ENCODE measurements at regions not wholly inside any gene's neighbourhood (a gene's known extent, or its start where the extent isn't known, plus 50 kb on each side); places are given as distances from the start of the nearest gene placed in this dataset.
"Not testable (repeated sequence)": the region's sequence is repeated elsewhere in the genome, so short reads cannot be mapped to it uniquely, and the experiment has no call there.

DNA sequence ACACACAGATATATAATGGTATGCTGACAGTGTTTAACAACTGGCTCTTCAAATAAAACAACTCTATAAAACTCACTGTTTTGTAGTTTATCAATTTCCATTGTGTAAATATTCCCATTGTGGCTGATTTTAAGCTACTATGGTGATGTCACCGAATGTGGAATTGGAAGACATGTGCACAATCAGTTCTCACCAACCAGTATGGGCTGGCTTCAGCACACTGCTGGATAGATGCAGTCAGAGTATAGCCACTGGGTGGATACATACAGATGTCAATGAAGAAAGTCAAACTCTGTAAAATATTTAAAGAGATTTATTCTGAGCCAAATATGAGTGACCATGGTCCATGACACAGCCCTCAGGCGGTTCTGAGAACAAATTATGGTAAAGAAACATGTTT, 475.9 kb upstream of the SMARCA2 start:
- POLR2A ChIA-PET = no interaction called here
- no peak for DNase-seq (ENCODE audit: extremely low spot score)
- CTCF ChIA-PET = interaction anchor here (1.9 kb wide), 1 partner anchor 9 kb away, joined by 6 read pairs; no protein-coding TSS in a partner anchor
- TF ChIP-seq, protein P1, sequence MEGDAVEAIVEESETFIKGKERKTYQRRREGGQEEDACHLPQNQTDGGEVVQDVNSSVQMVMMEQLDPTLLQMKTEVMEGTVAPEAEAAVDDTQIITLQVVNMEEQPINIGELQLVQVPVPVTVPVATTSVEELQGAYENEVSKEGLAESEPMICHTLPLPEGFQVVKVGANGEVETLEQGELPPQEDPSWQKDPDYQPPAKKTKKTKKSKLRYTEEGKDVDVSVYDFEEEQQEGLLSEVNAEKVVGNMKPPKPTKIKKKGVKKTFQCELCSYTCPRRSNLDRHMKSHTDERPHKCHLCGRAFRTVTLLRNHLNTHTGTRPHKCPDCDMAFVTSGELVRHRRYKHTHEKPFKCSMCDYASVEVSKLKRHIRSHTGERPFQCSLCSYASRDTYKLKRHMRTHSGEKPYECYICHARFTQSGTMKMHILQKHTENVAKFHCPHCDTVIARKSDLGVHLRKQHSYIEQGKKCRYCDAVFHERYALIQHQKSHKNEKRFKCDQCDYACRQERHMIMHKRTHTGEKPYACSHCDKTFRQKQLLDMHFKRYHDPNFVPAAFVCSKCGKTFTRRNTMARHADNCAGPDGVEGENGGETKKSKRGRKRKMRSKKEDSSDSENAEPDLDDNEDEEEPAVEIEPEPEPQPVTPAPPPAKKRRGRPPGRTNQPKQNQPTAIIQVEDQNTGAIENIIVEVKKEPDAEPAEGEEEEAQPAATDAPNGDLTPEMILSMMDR (IDR thresholded peaks at IDR 0.05; ENCODE audit: control extremely low read depth, extremely low read depth, low read depth, missing control alignments) = no peak

DNA sequence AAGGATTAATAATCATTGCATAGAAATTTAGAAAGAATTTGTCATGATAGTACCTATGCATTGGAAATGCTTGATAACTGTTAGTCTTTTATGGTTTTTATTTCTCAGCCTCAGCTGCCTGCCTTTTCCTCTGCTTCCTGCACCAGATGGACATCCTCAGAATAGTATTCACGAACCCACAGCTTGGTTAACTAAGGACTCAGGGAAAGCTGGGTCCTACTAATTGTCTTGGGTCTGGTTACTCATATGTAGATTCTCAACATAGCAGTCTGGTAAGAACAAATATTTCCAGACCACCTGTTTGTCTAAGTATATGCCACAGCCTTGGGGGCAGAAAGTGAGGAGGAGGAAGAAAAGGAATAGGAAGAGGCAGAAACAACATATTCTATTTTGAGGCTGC, 464.5 kb upstream of the SMARCA2 start:
- DNase-seq (ENCODE audit: extremely low spot score) = no peak
- TF ChIP-seq, protein P1 (IDR thresholded peaks at IDR 0.05; ENCODE audit: control extremely low read depth, extremely low read depth, low read depth, missing control alignments) = no peak
- ChIA-PET POLR2A (no interaction called here), CTCF (interaction anchor here (1.7 kb wide), 1 partner anchor 13 kb away, joined by 4 read pairs; no protein-coding TSS in a partner anchor)

DNA sequence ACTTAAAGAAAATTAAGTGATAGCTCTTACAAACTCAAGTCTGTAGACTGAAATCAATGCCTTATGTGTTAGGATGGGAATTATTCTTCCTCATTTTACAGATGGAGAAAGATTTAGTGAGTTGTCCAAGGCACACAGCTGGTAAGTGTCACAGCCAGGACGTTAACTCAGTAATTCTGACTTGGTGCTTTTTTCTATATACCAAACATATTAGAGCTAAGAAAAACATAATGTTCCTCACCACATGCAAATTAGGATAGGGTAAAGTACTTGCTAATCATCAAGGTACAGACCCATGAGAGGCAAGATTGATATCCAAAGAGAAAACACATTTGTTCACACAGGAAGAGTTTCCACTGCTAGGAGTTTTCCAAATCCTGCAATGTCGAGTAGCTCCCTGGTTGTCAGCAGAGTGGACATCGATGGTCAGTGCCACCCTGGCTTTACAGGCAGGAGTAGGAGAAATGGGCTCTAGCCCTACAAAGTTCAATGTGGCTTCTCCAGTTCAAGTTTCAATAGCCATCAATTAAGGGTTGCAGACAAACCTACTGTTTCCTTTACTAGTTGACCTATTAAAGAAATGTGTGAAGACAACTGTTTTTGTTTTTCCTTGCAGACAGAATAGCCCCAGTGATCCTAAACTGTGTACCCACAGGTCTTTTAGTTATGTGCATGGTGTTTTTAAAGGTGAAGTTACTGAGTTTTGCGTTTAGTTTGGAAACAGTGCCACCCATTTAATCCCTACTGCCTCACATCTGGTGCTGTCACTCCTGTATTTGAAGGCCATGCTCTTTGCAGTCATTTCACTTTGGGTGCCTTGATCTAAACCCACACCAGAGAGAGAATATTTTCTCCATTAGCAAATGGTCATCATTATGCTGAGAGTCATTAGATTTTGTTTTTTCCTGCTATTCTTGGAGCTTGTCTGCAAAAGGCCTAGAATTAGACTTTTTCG, 460.8 kb upstream of the SMARCA2 start:
- POLR2A ChIA-PET = no interaction called here
- CTCF ChIA-PET = interaction anchor here (0.9 kb wide), 1 partner anchor 94 kb away, joined by 3 read pairs; no protein-coding TSS in a partner anchor
- no peak for DNase-seq (ENCODE audit: extremely low spot score)
- TF ChIP-seq, protein P1 (IDR thresholded peaks at IDR 0.05; ENCODE audit: control extremely low read depth, extremely low read depth, low read depth, missing control alignments) = no peak

DNA sequence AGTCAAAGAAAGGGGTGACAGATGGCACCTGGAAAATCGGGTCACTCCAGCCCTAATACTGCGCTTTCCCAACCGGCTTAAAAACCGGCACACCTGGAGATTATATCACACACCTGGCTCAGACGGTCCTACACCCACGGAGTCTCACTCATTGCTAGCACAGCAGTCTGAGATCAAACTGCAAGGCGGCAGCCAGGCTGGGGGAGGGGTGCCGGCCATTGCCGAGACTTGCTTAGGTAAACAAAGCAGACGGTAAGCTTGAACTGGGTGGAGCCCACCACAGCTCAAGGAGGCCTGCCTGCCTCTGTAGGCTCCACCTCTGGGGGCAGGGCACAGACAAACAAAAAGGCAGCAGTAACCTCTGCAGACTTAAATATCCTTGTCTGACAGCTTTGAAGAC, 456.5 kb upstream of the SMARCA2 start:
- CTCF ChIA-PET; DNase-seq (ENCODE audit: extremely low spot score); POLR2A ChIA-PET: not testable (repeated sequence)

DNA sequence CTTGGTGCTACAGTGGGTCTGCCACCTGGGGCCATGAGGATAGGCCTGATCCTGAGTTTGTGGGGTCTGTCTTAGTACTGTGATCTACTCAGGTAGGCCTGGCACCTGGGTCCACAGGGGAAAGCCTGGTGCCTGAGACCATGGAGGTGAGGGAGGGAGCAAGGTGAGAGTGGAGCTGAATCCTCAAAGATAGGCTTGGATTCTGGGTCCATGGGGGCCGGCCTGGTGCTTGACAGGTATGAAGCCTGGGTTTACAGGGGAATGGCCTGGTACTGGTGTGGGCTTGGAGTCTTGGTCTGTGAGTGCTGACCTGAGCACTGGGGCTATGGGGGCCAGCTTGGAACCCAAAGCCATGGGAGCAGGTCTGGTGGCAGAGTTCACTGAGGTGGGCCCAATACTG, 439.2 kb upstream of the SMARCA2 start:
- ChIA-PET POLR2A (no interaction called here), CTCF (interaction anchor here (2.2 kb wide), 1 partner anchor 33 kb away, joined by 5 read pairs; no protein-coding TSS in a partner anchor)
- TF ChIP-seq, protein P1 (IDR thresholded peaks at IDR 0.05; ENCODE audit: control extremely low read depth, extremely low read depth, low read depth, missing control alignments) = no peak
- no peak for DNase-seq (ENCODE audit: extremely low spot score)

DNA sequence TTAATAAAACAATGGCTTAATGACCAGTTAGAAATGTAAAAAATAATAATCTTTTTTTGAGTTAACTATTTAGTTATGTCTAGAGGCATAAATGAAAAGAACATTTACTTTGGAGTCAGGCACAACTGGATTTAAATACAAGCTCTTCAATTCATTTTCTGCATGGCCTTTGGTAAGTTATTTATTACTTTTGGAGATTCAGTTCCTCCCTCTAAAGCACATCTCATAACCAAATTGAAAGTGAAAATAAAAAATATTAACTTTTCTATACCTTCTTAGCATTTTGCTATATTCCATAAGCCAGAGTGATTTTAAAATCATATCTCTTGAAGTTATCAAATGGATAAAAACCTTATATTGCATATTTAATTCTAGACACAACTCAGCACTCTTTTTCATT, 434.9 kb upstream of the SMARCA2 start:
- POLR2A ChIA-PET = no interaction called here
- TF ChIP-seq, protein P1 (IDR thresholded peaks at IDR 0.05; ENCODE audit: control extremely low read depth, extremely low read depth, low read depth, missing control alignments) = no peak
- CTCF ChIA-PET = interaction anchor here (1.3 to 1.4 kb wide), 2 partner anchors 16 to 32 kb away, joined by 3 to 4 read pairs; no protein-coding TSS in a partner anchor
- DNase-seq (ENCODE audit: extremely low spot score) = peak; percentile 19

- CTCF ChIA-PET = no interaction called here
- POLR2A ChIA-PET = no interaction called here
- no peak for DNase-seq (ENCODE audit: extremely low spot score)
- TF ChIP-seq, protein P1 (IDR thresholded peaks at IDR 0.05; ENCODE audit: control extremely low read depth, extremely low read depth, low read depth, missing control alignments) = no peak
Observed at GRCh38 chr9:1581926-1582325, 433.2 kb upstream of the SMARCA2 start.

Data from GM10248 (cell line).